Fibroblast of pulmonary artery (primary cell): ENCODE measurements at regions not wholly inside any gene's neighbourhood (a gene's known extent, or its start where the extent isn't known, plus 50 kb on each side); places are given as distances from the start of the nearest gene placed in this dataset.

ENCODE experiments used
- DNase-seq: peaks from one replicate; pipeline ENCODE4 v3.0.0-alpha.2; 2010; ENCODE audit warnings: low read depth
- H3K4me3 ChIP-seq: replicated peaks from 2 replicates; pipeline ENCODE4 v1.5.1; 2011; ENCODE audit warnings: low read depth, mild to moderate bottlenecking, control low read depth, low read length, moderate library complexity
- TF ChIP-seq, protein P1 (sequence below): IDR thresholded peaks from 2 replicates; pipeline ENCODE4 v1.5.1; 2011; ENCODE audit warnings: mild to moderate bottlenecking, control low read depth, low read length, inconsistent platforms; ENCODE audit errors: missing control alignments

DNA sequence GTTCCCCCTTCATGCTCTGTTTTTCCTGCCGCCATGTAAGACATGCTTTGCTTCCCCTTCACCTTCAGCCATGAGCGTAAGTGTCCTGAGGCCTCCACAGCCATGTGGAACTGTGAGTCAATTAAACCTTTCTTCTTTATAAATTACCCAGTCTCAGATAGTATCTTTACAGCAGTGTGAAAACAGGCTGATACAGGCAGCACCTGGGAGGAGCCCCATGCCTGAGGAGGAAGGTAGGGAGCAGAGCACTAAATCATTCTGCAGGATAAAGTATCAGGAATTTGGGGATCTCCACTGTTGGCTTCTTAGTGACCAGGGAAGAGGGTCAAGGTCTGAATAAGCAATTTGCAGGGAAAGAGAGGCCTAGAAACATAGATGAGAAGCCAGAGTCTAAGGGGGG is 78.0 kb downstream of the KCNF1 start:
- no peak for DNase-seq
- TF ChIP-seq, protein P1, sequence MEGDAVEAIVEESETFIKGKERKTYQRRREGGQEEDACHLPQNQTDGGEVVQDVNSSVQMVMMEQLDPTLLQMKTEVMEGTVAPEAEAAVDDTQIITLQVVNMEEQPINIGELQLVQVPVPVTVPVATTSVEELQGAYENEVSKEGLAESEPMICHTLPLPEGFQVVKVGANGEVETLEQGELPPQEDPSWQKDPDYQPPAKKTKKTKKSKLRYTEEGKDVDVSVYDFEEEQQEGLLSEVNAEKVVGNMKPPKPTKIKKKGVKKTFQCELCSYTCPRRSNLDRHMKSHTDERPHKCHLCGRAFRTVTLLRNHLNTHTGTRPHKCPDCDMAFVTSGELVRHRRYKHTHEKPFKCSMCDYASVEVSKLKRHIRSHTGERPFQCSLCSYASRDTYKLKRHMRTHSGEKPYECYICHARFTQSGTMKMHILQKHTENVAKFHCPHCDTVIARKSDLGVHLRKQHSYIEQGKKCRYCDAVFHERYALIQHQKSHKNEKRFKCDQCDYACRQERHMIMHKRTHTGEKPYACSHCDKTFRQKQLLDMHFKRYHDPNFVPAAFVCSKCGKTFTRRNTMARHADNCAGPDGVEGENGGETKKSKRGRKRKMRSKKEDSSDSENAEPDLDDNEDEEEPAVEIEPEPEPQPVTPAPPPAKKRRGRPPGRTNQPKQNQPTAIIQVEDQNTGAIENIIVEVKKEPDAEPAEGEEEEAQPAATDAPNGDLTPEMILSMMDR: no peak
- no peak overlapping the region for H3K4me3 ChIP-seq

DNA sequence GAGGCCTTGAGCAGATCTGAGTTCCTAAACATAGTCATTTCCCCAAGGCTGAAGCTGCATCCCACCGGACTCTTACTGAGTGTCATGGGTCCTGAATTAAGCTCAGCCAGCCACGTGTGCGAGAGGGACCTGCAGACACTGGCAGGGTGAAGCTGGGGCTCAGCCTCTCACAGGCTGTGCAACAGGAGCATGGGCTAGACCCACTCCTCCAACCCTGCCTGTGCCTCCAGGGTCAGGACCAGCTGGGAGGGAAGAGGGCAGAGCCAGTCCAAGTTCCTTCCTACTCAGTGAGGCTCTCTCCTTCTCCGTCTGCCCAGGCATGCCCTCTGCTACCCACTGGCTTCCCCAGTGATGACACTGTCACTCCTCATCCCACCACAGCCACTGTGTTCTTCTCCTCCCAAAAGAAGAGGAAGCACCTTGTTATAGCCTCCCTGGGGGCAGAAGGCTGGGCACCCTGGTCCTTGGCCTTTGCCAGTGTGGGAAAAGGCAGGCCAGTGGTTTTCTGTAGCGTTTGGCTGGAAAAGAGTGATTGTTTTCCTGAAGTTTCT is 78.9 kb downstream of the KCNF1 start:
- no peak overlapping the region for H3K4me3 ChIP-seq
- no peak for DNase-seq
- TF ChIP-seq, protein P1: no peak

DNA sequence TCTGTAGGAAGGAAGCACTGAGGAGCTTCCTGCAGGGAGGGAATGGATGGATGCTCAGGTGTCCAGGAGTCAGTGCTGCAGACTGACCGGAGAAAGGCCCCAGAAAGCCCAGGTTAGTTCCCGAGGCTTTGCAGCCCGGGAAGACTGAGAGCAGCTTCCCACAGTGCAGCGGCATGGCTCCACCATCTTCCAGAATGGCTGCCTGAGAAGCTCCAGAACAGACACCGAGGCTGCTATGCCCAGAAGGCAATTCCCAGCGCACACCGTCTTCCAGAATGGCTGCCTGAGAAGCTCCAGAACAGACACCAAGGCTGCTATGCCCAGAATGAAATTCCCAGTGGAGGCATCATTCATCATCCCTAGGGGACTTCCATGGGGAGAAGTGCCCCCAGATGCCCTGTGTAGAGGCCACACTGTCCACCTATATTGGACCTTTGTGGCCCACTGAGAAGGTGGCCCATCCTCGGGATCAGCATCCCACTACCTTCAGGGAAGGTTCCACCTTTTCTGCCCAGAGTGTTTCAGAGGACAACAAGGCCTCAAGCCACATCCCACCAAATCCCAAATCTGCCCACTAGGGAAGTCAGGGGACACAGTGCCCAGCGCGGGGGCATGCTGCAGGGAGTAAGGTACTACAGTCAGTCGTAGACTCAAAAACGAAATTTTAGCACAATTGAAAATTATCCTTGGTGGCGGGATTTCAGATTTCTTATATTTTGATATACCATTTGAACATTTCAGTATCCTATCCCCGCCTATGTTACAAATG is 80.5 kb downstream of the KCNF1 start:
- no peak overlapping the region for H3K4me3 ChIP-seq
- TF ChIP-seq, protein P1: no peak
- no peak for DNase-seq

DNA sequence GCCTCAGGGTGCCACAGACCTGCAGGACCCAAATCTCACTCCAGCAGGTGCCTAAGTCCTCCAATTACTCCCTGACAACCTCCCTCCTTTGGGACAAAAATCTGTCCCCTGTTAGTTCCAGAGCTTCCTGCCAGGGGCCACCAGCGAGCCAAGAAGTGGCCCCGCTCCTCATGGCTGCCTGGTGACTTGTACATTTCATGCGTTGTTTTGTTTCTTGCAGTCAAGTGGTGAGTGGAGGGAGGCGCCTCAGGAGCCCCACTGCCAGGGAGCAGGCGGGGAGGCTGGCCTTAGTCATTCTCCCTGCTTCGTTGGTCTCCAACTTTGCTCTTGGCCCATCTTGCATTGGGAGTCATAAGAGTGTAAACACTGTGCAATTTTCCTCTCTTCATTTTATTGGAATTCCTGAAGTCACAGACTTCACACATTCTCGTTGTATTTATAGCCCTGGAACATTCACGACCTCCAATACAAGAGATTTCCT is 81.3 kb downstream of the KCNF1 start:
- no peak for DNase-seq

DNA sequence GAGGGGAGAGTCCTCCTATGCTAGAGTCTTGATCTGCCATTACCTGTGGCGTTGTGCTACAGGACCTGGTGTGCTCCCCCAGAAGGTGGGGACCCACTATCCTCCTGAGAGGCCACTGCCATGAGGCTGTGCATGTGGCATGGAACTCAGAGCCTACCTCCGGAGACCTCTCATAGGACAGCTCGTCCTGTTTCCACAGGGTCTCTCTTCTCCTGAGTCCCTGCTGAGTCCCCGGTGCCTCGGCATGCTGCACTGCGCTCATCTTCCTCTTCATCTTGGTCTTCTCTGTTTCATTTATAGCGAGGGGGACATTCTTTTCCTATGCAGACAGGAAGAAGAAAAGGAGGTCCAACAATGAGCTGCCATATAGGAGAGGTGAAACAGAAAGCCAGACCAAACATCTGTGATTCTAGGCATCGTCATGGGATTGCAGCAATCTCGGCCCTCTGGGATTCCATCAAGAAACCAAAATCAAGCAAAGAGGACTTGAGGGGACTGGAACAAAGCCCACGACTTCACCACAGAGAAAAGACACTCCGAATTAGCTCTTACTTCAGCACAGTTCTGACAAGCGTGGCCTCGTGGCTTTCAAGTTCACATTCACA is 83.7 kb downstream of the KCNF1 start:
- H3K4me3 ChIP-seq: no peak overlapping the region
- DNase-seq: no peak
- TF ChIP-seq, protein P1: no peak

More for the DNA sequence above, 81.3 kb downstream of the KCNF1 start:
- no peak overlapping the region for H3K4me3 ChIP-seq
- TF ChIP-seq, protein P1: no peak

DNA sequence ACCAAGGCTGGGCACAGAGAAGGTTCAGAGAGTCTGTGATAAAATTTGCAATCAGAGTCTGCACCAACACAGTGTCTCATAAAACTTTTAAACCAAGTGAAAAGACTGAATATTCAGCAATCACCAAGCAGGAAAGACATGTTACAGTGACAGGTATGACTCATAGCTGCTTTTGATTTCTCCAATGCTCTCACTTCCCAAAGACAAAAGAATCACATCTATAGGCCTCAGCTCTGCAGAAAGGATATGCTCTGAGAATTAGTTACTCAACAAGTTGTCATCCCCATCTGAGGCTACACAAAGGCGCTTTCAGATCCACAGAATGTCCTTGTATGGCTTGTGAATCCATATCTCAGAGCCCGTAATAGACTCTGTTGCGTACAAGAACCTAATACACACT is 92.5 kb downstream of the KCNF1 start:
- H3K4me3 ChIP-seq: no peak overlapping the region
- DNase-seq: peak; percentile 76
- TF ChIP-seq, protein P1: no peak

DNA sequence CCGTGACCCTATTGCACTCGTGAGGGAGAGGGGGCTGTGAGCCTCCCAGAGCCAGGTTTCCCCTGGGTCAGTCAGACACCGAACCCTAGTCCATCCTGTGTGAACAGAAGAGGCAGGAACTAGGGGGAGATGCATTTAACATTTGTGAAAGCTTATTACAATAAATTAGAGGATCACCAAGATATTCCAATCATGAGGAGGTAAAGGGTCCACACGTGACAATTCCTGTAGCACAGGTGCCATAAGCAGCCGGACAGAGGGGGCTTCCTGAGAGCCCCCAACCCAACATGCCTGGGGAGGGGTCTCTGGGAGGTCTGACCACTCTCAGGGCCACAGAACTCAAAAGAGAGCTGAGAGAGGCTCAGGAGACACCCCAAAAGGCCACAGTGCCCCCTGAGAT is 93.3 kb downstream of the KCNF1 start:
- no peak overlapping the region for H3K4me3 ChIP-seq
- no peak for DNase-seq
- TF ChIP-seq, protein P1: no peak
